Astrocyte of the cerebellum (primary cell): ENCODE measurements at regions not wholly inside any gene's neighbourhood (a gene's known extent, or its start where the extent isn't known, plus 50 kb on each side); places are given as distances from the start of the nearest gene placed in this dataset.

ENCODE experiments used
- DNase-seq: peaks from one replicate; pipeline ENCODE4 v3.0.0-alpha.2; 2011; ENCODE audit warnings: low read depth
- H3K4me3 ChIP-seq: 2 replicates; pipeline ENCODE4 v1.5.1; 2011; ENCODE audit warnings: mild to moderate bottlenecking, low read depth, low read length, moderate library complexity
- in situ Hi-C: cut with HindIII; loops from 2 replicates; pipeline ENCODE4 v1.10.0; 2017; ENCODE audit warnings: low sequenced_read_pairs
- TF ChIP-seq, protein P1 (sequence below): IDR thresholded peaks from 2 replicates; pipeline ENCODE4 v1.5.1; 2012; ENCODE audit warnings: low read length, low read depth, moderate library complexity, mild to moderate bottlenecking; ENCODE audit errors: missing control alignments

DNA sequence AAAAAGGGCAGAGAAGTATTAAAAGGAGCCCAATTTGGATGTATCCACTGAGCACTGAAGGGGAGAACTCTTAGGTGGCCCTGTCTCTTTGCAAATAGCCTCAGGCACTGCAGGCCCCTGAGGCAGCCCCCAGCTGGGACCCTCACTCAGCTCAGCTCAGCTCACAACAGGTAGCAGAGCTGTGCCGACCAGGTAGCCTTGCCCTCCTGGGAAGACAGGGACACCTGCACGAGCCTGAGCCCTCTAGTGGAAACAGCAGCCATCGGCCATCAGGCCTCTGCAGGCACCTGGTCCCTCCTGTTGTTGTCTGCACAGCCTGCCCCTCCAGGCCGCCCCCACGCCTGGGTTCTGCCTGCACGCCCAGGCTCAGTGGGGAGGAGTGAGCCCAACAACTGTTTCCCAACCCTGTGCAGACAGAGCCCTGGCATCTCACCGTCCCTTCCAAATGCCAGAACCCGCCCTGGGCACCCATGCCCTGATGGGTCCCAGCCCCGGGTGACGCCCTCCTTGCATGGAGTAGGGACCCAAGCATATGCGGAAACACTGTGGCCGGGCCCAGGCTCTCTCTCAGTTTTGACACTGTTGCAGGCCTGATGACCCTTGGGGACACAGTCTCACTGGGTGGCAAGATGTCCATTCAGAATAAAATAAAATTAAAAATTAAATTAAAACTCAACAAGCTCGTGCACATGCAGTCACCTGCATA, 60.0 kb upstream of the AJAP1 start:
- DNase-seq, result no peak
- TF ChIP-seq, protein P1, sequence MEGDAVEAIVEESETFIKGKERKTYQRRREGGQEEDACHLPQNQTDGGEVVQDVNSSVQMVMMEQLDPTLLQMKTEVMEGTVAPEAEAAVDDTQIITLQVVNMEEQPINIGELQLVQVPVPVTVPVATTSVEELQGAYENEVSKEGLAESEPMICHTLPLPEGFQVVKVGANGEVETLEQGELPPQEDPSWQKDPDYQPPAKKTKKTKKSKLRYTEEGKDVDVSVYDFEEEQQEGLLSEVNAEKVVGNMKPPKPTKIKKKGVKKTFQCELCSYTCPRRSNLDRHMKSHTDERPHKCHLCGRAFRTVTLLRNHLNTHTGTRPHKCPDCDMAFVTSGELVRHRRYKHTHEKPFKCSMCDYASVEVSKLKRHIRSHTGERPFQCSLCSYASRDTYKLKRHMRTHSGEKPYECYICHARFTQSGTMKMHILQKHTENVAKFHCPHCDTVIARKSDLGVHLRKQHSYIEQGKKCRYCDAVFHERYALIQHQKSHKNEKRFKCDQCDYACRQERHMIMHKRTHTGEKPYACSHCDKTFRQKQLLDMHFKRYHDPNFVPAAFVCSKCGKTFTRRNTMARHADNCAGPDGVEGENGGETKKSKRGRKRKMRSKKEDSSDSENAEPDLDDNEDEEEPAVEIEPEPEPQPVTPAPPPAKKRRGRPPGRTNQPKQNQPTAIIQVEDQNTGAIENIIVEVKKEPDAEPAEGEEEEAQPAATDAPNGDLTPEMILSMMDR, result no peak
- in situ Hi-C loops, result no loop called here
- no peak overlapping the region for H3K4me3 ChIP-seq

DNA sequence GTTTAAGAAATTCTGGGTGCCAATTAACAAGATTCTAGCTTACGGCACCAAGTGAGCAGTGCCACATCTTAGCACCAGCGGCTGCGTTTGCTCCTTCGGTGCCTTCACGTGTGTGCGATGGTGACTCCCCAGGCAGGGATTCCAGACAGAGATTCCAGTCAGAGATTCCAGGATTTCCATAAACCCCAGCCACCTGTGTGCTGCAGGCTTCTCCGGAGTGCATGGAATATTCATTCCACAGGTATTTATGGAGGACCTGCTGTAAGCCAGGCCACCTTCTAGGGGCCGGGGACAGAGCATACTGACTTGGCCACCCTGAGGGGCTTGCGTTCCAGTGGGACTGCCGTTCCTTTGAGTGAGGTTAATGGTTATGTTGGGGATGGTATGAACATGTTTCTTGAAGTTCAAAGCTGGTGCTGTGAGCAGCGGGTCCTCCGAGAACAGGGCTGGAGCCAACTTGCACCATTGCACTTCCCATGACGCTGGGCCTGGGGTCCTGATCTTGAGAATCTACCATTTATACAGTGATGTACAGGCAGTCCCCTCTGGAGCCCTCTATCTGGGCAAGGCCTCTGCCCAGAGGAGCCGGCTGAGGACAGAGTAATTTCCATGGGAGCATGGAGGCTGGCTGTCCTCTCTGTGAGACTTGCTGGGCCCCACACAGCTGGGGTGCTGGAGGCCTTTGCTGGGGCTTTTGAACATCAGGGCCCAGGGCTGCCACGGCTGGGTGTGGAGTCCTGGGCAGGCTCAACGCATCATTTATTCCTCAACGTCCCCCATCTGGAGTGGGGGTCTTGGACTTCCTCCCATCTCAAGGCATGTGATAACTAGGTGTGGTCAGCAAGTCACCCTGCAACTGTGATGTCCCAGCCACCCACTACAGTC, 58.8 kb upstream of the AJAP1 start:
- TF ChIP-seq, protein P1, result no peak
- H3K4me3 ChIP-seq, result no peak overlapping the region
- in situ Hi-C loops, result no loop called here
- DNase-seq, result no peak

DNA sequence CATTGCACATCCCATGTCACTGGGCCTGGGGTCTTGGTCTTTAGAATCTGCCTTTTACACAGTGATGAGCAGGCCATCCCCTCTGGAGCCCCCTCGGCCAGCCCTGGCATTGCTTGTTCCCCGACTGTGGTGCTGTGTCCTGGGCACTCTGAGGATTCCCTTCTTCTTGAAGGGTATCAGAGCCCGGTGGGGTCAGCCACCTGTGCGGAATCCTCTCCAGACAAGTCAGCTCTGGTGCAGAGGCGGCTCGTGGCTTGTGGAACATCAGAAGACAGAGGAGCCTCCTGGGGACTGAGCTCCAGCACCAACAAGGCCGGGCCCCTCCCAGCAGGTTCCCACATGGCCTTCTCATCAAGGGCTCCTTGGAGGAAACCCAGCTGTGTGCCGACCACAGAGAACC, 57.9 kb upstream of the AJAP1 start:
- TF ChIP-seq, protein P1, result no peak
- no peak overlapping the region for H3K4me3 ChIP-seq
- in situ Hi-C loops, result no loop called here
- DNase-seq, result no peak

DNA sequence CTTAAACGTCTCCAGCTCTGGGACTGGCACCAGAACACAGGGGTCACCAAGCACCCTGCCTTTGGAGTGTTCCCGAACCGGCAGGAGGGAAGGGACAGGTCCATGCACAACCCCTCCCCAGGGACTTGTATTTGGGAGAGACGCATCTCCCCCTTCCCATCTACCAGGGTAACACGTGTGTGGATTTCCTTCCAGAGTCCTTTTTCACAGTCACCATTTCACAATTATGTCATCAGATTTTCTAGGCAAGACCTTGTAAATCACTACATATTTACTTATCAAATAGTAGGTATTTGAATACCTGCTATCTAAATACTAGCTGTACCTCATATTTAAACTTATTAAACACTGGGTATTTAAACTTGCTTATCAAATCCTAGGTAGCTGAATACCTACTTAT, 57.4 kb upstream of the AJAP1 start:
- in situ Hi-C loops, result no loop called here
- no peak for DNase-seq
- TF ChIP-seq, protein P1, result no peak
- H3K4me3 ChIP-seq, result no peak overlapping the region

DNA sequence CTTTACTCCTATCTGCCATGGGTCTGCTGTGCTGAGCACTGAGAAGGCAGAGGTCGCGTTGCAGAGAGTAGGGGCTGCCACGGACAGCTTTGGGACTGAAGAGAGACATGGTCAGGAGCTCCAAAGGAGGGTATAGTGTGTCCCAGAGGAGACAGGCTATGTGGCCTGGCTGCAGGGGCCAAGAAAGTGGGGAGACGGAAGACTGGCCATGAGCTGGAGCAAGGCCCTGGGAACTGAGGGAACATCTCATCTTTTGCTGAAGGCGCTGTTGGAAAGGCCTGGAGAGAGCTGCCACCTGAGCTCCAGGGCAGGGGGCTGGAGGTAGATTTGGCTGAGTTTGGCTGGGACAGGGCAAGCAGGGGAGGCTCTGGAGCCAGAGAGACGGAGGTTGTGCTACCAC, 55.8 kb upstream of the AJAP1 start:
- in situ Hi-C loops, result no loop called here
- no peak for DNase-seq
- TF ChIP-seq, protein P1, result no peak
- no peak overlapping the region for H3K4me3 ChIP-seq

DNA sequence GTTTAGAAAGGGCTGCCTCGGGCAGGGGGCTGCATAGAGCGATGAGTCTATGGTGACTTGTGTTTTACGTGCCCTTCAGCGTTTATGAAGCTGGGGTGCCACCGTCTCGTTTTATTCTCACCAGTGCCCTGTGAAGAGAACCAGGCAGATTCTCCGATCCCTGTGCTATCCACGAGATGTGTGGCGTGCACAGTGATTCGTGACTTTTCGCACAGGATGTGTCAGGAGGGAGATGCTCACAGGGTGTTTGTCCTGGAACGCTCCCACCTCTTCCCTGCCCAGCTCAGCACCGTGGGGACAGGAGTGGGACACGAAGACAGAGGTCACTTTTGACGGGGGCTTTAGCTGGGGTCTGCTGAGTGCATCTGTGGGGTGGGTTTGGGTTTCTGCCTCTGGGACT, 54.9 kb upstream of the AJAP1 start:
- in situ Hi-C loops, result no loop called here
- no peak for DNase-seq
- TF ChIP-seq, protein P1, result no peak
- no peak overlapping the region for H3K4me3 ChIP-seq
